Left ventricle myocardium inferior (tissue), 1 donor: ENCODE measurements at regions not wholly inside any gene's neighbourhood (a gene's known extent, or its start where the extent isn't known, plus 50 kb on each side); places are given as distances from the start of the nearest gene placed in this dataset.

ENCODE experiments used
- DNase-seq: peaks from one replicate; pipeline ENCODE4 v3.0.0-alpha.2; 2020
- H3K27ac ChIP-seq: fragments of 200-600 bp; replicated peaks from 2 replicates; pipeline ENCODE4 v1.8.0; 2021
- H3K27me3 ChIP-seq: fragments of 200-600 bp; 2 replicates; pipeline ENCODE4 v1.8.0; 2021; ENCODE audit warnings: low read depth
- H3K36me3 ChIP-seq: fragments of 200-600 bp; 2 replicates; pipeline ENCODE4 v1.8.0; 2021
- H3K4me1 ChIP-seq: fragments of 200-600 bp; 2 replicates; pipeline ENCODE4 v1.8.0; 2021
- H3K4me3 ChIP-seq: fragments of 200-600 bp; 2 replicates; pipeline ENCODE4 v1.8.0; 2021; ENCODE audit warnings: mild to moderate bottlenecking, moderate library complexity
- H3K9me3 ChIP-seq: fragments of 200-600 bp; replicated peaks from 2 replicates; pipeline ENCODE4 v1.8.0; 2021
- CTCF ChIP-seq: fragments of 200-600 bp; IDR thresholded peaks from 2 replicates; pipeline ENCODE4 v1.8.0; 2021; ENCODE audit warnings: antibody characterized with exemption, mild to moderate bottlenecking, borderline replicate concordance
- intact Hi-C: fragments of 100-400 bp; cut with micrococcal nuclease; formaldehyde crosslinking; loops from one replicate; pipeline ENCODE4 v1.11.0; 2022
- donor health status: DM: no; HTN: yes; CAD: no; lungs with severe emphysema.

DNA sequence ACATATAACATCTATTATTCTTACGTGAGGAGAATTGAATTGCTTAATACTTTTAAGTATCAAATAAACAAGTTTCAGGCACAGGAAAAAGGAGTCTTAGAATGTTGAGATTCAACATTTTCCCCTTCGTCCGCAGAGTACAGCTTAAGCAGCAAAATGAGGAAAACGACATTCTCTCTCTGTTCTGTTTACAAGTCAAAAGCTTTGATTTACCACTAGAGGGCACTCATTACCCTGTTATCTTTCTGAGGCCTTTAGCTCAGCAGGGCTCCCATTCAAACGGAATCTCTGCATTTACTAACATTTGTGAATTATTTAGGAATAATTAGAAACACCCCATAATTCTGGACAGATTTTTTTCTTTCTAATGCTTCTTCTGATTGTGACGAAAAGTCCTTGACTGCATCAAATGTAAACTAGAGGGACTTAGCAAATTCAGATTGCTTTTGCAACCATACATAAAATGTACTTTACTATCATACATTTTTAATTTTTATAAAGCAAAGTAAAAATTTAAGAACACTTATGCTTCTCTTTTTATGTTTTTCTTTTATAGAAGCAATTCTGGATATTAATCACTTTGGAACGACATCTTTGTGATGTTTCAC, 75.0 kb downstream of the JRKL start:
- Histone ChIP-seq H3K27ac (peak overlapping the region; percentile 37), H3K4me3 (peak overlapping the region; percentile 57), H3K9me3 (no peaks in the 10 kb centered on the region), H3K27me3 (peaks cover 2% of the 10 kb centered on the region), H3K36me3 (no peaks in the 10 kb centered on the region), H3K4me1 (peaks cover 14% of the 10 kb centered on the region)
- TF ChIP-seq CTCF = peak; percentile 85
- DNase-seq = no peak
- intact Hi-C loops = no loop called here

- intact Hi-C loops = no loop called here
- DNase-seq = peak; percentile 24
- H3K4me1 ChIP-seq = peaks cover 14% of the 10 kb centered on the region
- no peak for TF ChIP-seq CTCF
- peak overlapping the region; percentile 37 for H3K27ac ChIP-seq
- no peaks in the 10 kb centered on the region for H3K9me3 ChIP-seq
- H3K27me3 ChIP-seq = no peaks in the 10 kb centered on the region
- no peaks in the 10 kb centered on the region for H3K36me3 ChIP-seq
- H3K4me3 ChIP-seq = no peak overlapping the region
These were observed 75.7 kb downstream of the JRKL start for GRCh38 chr11:96465512-96465911.

- H3K4me1 ChIP-seq = peaks cover 14% of the 10 kb centered on the region
These were observed 76.8 kb downstream of the JRKL start for GRCh38 chr11:96466607-96467006.

GRCh38 chr11:96469776-96470175, 80.0 kb downstream of the JRKL start:
- TF ChIP-seq CTCF = no peak
- Histone ChIP-seq H3K36me3 (no peaks in the 10 kb centered on the region), H3K9me3 (peaks cover 19% of the 10 kb centered on the region), H3K27ac (no peak overlapping the region), H3K27me3 (no peaks in the 10 kb centered on the region), H3K4me1 (peaks cover 6% of the 10 kb centered on the region), H3K4me3 (no peak overlapping the region)
- intact Hi-C loops = no loop called here
- no peak for DNase-seq

More at GRCh38 chr11:96466607-96467006, 76.8 kb downstream of the JRKL start:
- no peak for TF ChIP-seq CTCF
- Histone ChIP-seq H3K9me3 (no peaks in the 10 kb centered on the region), H3K4me3 (no peak overlapping the region), H3K27ac (no peak overlapping the region), H3K36me3 (no peaks in the 10 kb centered on the region), H3K27me3 (no peaks in the 10 kb centered on the region)
- no peak for DNase-seq
- intact Hi-C loops = no loop called here

DNA sequence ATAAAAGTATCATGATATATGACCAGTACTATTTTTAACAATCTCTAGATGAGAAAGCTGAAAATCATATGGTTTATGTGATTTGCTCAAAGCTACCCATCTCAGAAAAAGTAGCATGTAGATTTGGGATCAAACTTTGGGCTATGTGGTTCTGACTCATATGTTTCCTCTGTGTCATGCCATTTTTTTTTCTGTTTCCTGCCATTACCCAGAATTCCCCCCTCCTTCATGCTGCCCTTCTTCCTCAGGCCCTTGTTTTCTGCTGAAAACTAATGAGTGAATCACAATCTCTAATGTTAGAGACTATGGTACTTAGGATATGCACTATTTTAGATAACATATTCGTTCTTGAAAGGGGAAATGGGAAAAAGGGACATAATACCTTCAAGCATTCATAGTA, 80.7 kb downstream of the JRKL start:
- no peak for DNase-seq
- Histone ChIP-seq H3K27me3 (no peaks in the 10 kb centered on the region), H3K9me3 (peaks cover 26% of the 10 kb centered on the region), H3K4me1 (no peaks in the 10 kb centered on the region), H3K4me3 (no peak overlapping the region), H3K27ac (no peak overlapping the region), H3K36me3 (no peaks in the 10 kb centered on the region)
- intact Hi-C loops = no loop called here
- no peak for TF ChIP-seq CTCF
